ENCODE measurements at regions not wholly inside any gene's neighbourhood (a gene's known extent, or its start where the extent isn't known, plus 50 kb on each side); places are given as distances from the start of the nearest gene placed in this dataset.

DNA sequence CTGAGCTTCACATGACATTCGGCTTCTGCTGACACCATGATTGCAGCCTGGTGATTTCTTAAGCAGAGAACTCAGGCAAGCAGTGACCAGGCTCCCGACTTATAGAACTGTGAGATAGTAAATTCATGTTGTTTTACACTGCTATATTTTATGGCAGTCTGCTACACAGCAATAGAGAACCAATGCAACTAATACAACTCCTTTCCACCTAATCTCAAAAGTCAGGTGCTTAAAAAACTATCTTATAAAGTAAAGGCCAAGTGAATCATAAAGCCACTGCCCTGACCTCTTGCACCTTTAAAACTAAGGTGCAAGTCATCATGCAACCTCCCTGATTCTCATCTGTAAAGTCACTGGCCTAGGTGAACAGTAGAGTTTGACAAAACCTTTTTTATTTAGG is 95.3 kb upstream of the GLS start:
- no peak for DNase-seq

DNA sequence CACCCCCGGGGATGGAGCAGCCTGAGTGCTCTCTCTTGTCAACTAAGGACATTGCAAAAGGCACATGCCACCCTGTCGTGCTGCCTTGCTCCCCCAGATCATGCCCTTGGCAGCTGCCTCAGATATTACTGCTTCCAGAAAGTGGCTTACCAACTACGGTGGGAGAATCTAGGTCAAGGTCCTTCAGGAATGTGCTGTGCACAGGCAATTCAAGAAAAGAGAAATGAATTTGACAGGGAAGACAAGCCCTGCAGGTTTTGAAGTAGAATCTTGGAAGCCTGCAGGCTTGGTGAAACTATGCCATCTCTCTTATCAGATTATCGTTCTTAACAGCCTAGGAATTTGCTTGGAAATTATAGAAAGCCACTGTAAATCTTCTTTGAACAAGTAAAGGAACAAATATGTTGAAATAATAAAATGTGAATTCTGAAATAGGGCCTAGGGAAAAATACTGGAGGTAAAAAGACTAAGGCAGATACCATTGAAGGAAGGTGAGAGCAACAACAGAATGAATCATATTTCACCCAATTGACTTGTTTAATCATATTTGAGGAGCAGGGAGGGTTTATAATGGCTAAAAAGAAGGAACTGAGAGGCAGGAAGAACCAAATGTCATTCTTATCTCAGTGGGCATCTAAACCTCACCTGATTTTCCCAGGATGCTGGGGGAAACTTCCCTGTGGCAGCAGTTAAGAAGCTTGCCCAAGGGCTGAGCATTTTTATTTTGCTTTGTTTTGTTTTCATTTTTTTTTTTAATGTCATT is 94.0 kb upstream of the GLS start:
- DNase-seq = no peak

DNA sequence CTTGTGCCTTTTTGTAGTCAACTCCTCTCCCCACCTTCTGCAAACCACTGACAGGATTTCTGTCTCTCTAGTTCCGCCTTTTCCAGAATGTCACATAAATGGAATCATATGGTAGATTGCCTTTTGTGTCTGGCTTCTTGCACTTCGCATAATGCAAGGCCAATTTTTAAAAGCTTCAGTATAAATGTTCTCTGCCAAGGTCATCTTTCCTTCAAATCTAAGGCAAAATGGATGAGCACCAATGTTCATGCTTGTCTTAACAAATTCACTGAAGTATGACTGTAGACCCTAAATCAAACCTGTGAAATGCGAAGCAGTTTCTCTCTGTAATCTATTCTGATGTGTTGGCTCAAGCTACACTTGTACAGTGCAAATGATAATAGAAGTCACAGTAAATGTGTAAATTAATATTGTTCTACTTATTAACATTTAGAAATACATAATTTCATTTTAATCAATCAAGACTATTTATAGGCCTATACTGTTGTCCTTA is 92.8 kb upstream of the GLS start:
- no peak for DNase-seq

DNA sequence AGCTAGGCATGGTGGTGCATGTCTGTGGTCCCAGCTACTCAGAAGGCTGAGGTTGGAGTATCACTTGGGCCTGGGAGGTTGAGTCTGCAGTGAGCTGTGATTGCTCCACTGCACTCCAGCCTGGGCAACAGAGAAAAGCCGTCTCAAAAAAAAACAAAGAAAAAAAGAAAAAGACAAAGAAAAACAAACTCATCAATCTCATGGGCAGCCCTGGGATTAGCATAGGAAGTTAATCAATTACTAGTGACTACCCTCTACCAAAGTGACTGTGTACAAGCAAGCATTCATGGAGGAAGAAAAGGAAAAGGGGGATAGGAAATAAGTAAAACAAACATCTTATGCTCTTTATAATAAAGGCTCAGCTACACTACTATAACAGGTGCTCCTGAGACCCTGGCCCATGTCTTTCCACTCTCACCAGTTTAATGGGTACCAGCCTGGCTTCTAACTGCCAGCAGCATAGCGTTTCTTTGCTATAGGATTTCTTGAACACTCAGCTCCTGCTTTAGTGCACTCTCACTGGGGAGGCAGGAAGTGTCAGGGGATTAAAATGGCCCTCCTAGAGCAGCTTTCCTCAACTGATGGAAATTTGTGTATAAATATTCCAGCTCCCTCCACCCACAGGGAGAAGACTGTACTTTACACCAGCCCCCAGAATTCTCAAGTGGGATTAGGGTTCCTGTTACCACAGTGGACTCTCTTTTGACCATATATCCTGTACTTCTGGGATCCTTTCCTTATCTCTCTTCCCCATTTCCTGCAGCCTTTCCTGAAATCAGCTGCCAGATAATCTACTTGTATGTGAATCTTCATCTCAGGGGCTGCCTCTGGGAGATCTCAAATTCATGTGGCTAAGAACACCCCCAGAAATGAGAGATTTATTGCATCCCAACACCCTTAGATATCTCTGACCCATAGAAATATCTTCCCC is 91.3 kb upstream of the GLS start:
- no peak for DNase-seq

DNA sequence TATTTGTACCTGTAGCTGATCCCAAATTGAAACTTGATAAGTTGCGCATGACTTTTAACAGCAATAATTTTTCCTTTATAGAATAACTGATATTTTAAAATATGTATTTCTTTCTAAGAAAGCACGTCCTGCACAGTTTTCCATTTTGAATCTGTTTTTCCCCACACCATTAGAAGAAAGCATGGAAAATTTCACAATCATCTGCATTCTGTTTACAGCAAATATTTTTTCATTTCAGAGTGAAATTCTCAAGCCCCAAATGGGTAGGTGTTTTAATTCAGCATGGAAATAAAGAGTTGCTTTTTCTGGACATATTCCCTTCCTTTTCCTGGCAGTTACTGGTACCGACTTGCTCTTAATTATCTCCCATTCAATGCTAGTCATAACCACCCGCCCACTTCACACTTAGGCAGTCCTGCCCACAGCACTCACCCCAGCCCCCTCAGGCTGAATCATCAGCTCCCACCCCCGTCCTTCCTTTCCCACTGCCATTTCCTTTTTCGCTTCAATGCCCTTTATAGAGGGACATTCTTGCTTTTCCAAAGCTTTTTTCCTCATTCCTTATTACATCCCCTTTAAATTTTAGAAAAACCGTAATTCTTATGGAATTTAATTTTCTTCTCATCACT is 89.2 kb upstream of the GLS start:
- no peak for DNase-seq

DNA sequence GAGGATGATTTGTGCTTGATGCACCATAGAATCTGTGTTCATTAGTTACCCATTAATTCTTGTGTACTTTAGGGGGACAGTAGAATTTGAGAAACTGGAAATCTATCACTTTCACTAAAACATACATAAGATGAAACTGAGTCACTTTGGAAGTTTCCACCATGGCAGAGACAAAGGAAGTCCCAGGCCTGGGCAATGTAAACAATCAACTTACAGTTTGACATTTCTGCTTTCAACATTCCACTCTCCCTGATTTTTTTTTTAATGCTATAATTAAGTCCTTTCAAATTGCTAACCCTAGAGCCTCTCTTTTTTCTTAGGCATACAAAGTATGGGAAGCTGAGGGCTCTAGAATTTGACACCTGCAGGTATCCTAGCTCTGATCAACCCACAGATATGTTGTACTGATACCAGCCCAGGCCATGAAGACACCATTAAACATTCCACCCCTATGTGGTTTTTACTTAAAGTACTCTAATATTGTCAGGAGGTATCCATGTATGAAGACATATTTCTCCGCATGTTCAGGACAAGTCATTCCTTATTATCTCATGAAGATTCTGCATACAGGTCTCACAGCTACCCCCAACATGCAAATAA is 88.5 kb upstream of the GLS start:
- DNase-seq = no peak

DNA sequence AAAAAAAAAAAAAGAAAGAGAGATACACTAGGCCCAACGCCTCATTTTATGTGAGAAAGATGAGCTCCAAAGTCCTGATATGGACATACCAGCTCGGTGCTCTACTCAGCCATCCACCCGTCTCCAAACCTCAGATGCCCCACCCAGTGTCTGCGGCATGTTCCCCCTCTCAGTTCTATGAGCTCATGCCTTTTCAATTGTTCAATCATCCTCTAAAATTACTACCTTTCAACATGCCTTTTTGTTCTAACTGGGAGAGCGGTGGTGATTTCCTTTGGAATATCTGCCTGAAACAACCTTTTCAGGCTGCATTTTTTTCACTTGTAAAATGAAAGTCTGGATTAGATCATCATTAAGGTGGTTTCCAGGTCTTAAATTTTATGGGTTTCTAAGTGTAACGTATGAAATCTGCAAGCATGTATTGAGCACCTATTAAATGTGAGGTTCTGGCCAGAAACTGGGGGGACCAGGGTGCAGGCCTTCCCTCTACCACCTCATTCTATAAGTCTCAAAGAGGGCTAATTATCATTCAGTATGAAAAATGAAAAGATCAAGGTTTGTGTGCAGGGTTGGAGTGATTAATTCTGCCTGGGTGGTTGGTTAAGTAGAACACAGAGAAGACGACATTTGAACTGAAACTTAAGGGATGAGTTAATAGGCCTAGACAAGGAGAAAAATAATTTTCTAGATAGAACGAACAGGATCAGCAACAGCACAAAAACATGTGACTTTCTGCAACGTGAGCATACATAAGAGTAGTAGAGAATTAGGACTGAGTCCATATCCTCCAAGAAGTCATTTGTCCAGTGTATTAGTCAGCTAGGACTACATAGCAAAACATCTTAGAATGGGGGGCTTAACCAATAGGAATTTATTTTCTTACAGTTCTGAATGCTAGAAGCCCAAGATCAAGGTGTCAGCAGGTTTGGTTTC is 87.4 kb upstream of the GLS start:
- DNase-seq = no peak

DNA sequence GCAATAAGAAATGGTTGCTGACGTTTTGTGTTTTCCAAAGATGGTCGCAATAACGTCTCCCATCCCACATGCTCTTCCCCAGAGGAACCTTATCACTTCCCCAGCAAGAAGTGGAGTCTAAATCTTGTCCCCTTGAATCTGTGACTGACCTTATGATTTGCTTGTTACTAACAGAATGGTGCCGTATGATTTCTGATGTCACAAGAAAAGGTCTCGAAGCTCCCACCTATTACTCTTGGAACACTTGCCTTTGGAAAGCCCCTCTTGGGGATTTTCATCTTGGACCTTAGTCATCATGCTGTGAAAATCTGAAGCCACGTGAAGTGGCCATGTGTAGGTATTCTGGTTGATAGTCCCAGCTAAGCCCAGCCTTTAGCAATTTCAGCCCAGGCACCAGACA is 86.2 kb upstream of the GLS start:
- DNase-seq = no peak

DNA sequence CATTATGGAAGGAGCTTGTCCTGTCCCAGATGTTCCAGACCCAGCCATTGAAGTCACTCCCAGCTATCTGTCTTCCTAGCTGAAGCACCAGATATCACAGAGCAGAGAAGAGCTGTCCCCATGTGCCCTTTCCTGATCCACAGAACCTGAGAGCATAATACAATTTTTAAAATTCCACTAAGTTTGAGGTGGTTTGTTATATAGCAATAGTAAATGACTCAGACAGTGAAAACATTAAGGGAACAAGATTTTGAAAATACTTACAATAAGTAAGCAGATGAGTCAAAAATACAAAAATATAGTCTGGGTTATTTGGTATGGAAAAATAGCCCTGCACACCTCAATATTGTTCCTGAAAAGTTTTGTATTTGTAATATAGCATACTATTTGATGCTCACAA is 85.8 kb upstream of the GLS start:
- no peak for DNase-seq

DNA sequence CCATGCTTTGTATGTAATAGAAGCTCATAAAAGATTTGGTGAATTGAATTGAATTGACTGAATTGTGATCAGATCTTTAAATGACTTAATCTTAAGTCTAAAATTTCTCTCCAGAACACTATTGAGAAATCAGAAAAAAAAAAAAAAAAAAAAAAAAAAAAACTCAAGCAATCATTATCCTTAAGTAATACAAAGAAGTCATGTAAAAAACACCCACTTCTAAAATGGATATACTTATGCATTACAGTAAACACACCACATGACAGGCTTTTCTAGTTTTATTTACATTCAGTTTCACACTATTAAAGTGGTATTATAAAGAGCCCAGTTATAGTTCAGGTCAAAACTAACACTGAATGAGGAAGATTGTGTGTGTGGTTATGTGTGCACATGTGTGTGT is 84.9 kb upstream of the GLS start:
- no peak for DNase-seq

DNA sequence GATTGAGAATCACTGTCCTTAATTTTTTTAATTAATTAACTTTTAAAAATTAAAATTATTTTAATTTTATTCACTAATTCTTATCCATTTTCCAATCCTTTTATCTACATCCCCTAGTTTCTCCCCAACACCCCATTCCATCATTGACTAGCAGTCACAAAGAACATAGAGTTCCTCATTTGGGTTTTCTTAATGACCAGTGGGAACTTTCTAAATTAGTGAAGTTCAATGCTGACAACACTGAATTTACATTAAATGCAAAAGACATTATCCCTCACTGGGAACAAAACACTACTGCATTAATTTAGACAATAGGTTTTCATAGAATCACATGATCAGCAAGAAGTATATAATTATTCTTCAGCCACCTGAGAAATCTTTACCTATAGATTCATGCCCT is 80.6 kb upstream of the GLS start:
- DNase-seq = no peak

DNA sequence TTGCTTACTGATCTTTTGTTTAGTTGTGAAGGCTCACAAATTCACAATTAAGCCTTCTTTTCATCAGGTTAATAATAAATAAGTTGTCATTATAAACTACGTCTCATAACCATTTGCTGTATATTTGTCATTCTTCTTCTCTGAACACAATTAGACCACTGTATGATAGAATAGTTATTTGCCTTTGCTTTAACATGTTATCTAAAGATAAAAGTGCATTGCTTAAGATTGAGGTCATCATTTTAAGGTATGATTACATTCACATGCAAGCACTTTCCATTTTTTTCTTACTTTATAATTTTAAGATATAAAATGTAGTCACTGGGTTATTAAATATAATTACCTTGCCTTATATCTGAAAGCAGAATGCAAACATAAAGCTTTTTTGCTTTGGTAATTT is 80.1 kb upstream of the GLS start:
- no peak for DNase-seq

DNA sequence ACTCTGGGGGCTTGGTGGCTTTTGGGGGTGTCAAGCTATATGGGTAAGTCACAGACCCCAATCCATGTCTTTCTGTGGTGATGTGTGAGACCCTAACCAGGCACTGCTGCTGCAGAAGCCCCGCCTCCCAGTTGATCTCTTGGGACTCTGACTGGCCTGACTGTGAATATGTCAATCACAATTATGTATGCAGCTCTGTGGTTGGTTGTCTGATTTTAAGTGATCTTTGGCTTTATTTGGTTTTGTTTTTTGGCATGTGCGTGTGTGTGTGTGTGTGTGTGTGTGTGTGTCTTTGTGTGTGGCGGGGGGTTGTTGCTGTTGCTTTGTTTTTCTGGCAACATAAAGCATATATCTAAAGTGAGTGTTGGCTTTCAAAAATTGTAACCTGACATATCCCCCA is 78.5 kb upstream of the GLS start:
- DNase-seq = no peak

DNA sequence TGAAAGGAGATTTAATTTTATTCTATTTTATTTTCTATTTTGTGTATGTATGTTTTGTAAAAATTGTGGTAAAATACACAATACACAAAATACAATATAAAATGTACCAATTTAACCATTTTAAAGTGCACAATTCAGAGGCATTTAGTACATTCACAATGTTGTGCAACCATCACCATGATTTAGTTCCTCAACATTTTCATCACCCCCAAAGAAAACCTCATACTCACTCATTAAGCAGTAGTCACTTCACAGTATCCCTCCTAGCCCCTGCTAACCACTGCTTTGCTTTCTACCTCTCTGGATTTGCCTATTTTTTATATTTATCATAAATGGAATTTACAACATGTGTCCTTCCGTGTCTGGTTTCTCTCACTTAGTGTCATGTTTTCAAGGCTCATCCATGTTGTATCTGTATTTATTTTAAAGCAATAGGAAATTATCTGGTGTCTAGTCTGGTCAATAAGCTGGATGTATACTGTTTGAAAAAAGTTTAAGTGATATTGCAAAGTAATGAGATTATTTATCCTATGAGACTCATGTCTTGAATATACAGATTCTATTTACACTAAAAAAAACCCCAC is 77.9 kb upstream of the GLS start:
- no peak for DNase-seq

DNA sequence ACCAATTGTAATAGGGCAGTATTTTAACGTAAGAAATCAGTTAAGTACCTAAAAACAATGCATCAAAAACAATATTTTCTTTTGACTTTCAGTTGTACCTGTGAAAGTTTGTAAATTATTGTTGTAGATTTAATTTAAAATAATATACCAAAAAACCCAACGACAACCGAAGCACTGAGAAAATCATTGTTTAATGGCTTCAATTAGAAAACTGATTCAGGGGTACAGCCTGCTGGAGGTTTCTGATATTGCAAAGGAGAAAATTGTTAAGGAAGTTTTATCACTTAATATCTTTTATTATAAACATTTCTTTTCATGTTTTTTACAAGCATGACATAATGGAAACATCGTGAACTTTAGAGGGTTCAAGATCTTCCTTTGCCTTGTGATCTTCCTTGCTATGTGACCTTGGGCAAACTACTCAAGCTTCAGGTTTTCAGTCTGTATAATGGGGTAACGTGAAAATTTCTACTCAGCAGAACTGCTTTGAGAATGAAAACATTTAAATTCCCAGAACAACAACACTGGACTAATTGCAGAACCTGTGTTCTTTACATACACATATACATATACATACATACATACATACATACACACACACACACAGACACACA is 76.3 kb upstream of the GLS start:
- no peak for DNase-seq

DNA sequence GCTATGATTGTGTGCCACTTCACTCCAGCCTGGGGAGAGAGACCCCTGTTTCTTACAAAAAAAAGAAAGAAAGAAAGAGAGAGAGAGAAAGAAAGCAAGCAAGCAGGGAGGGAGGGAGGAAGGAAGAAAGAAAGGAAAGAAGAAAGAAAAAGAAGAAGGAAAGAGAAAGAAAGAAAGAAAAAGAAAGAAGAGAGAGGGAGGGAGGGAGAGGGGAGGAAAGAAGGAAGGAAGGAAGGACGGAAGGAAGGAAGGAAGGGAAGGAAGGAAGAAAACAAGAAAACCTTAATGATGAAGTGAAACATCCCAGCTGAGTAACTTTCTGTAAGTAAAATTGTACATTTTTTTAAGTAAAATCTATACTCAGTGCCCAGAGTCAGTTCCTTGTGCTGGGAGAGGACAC is 75.5 kb upstream of the GLS start:
- DNase-seq = no peak

DNA sequence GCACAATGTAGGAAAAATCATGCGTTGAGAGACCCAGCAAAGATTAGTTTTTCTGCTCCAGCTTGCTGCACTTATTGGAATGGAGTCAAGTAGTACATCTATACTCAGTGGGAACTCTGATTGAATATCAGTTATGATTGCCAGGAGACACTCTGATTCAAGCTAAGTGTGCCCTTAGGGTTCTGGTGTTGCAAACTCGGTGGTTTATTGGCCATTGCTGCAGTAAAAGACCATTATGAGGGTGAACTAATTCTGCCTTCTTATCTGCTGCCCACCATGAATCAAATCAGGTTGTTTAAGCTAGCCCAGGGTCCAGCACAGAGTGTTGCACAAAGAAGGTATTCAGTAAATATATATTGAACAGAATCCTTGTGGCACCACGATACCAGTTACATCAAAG is 74.8 kb upstream of the GLS start:
- DNase-seq = no peak

DNA sequence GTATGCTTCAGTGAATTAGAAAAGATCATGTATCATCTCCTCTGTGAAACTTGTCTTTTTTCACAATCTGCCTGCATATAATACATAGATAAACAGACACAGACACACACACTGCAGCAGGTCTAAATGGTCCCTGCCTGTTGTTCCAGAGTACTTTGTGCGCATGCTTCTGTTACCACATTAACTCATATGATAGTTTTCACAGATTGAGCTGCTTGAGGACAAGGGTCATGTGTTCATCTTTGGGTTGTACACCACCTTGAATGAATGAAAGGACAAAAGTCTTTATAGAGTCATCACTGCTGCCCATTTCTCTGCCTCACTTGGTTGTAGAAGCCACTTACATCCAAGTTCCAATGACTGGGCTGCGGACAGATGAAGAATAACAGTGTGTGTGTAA is 72.7 kb upstream of the GLS start:
- no peak for DNase-seq

DNA sequence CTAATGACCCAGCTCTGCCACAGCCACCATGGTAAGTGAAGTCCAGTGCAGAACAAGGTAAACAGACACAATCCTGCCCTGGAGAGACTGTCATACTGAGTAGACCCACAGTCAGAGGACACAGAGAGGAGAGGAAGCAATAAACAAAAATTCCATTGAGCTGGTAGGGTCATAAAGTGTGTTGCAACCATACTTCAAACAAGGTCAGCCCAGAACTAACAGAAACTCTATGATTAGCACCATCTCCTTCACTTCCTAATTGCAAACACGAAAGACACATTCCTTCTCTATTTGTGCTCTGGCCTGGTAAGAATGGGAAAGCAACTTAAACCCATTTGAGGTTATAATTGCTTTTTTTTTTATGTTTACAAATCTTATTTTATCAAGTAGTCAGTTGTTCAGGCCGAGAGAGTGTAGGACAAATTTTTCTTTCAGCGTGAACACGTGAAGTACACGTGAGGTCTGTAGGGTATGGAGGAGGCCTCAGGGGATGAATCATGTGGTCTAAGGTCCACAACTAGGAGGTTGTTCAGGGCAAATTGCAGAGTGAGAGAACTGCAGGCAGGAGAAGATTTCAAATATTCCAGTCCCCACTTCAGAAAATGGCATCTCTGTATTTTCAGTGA is 71.4 kb upstream of the GLS start:
- no peak for DNase-seq

DNA sequence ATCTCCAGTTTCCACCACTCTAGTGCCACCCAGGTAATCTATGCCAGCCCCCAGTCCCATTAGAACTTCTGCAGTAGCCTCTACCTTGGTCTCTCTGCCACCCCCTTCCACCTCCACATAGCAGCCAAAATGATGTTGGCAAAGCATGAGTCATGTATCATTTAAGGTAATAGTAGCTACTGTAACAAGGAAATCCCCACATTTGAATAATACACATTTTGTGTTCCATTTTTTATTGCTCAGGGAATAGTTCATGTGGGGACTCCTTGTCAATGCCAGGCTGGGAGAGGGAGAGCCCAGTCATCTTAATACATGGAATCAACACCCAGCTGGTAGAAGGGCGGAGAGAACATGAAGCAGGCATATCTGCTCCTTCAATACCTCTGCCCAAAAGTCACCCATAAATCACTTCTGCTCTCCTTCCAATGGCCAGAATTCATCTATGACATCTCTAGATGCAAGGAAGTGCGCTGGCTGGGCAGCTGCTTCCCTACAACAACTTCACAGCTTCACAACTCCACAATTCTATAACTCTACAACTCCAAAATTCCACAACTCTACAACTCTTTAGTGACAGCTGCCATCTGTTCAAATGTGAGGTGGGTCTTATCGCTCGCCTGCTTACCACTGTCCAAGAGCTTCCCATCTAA is 70.6 kb upstream of the GLS start:
- DNase-seq = no peak
